HepG2 (cell line): ENCODE measurements at regions not wholly inside any gene's neighbourhood (a gene's known extent, or its start where the extent isn't known, plus 50 kb on each side); places are given as distances from the start of the nearest gene placed in this dataset.

Experiments
- ATAC-seq: fragments of 200-7000 bp; cut with Tn5 transposase; 3 replicates; pipeline ENCODE4 v1.9.1; 2020; ENCODE audit warnings: mild to moderate bottlenecking, moderate library complexity
- BruUV-seq: library from RNA; stranded (reverse); fragments of 400-500 nt; replicated peaks from 2 replicates; lab custom pipeline; 2021; lab: Mats Ljungman, UMichigan
- CTCF ChIA-PET: fragments of 300-600 bp; formaldehyde crosslinking; extraction: SDS; loops from one replicate; lab custom pipeline; 2021; ENCODE audit warnings: low total read pairs, inconsistent platforms, low intra/inter-chr PET ratio; lab: Yijun Ruan, JAX
- POLR2A ChIA-PET: fragments of 350-600 bp; sonication (Branson Sonifier 250); formaldehyde crosslinking; loops from one replicate; lab custom pipeline; 2020; ENCODE audit warnings: antibody characterized with exemption, inconsistent platforms; lab: Yijun Ruan, JAX
- DNase-seq: peaks from one replicate; pipeline ENCODE4 v3.0.0-alpha.2; 2015; ENCODE audit warnings: low spot score
- FAIRE-seq: peaks from 3 replicates; lab custom pipeline; 2011; peaks lifted over from hg19 to GRCh38; lab: Jason Lieb, UNC
- H2AFZ ChIP-seq: one replicate; pipeline ENCODE4 v1.6.1; 2011; ENCODE audit warnings: low read length, inconsistent platforms
- H3K27ac ChIP-seq: fragments of 300-600 bp; 3 replicates; pipeline ENCODE4 v1.8.0; 2011; ENCODE audit warnings: mixed run types, mild to moderate bottlenecking, mixed read lengths, low read length, inconsistent platforms; ENCODE audit not compliant: insufficient read depth; ENCODE audit errors: extremely low read length
- H3K27me3 ChIP-seq, 2 experiments: fragments of 200-600 bp in 1 of 2; 2 replicates in 1 of 2; 3 replicates in 1 of 2; pipeline versions ENCODE4 v1.6.0 to v1.8.0; 2011; ENCODE audit warnings: low read length in 2 of 2, mild to moderate bottlenecking in 2 of 2, moderate library complexity in 2 of 2, inconsistent platforms in 1 of 2; ENCODE audit not compliant: insufficient read depth in 2 of 2, control insufficient read depth in 1 of 2
- H3K36me3 ChIP-seq, 2 experiments: fragments of 200-600 bp in 1 of 2; replicated peaks in 1 of 2; 2 replicates in 1 of 2; 3 replicates in 1 of 2; pipeline versions ENCODE4 v1.5.1 to v1.8.0; 2011; ENCODE audit warnings: low read length in 2 of 2, inconsistent platforms in 1 of 2; ENCODE audit not compliant: insufficient read depth in 2 of 2, control insufficient read depth in 1 of 2
- H3K4me1 ChIP-seq: 2 replicates; pipeline ENCODE4 v1.5.1; 2012; ENCODE audit warnings: low read length, inconsistent platforms; ENCODE audit not compliant: insufficient read depth
- H3K4me2 ChIP-seq: 2 replicates; pipeline ENCODE4 v1.6.0; 2011; ENCODE audit warnings: low read depth, low read length, inconsistent platforms
- H3K4me3 ChIP-seq, 3 experiments: fragments of 200-600 bp in 1 of 3; sonication (generic), shearing (Covaris generic) in 1 of 3; replicated peaks in 1 of 3; 2 replicates each; pipeline ENCODE4 v1.5.1; 2011 to 2016; ENCODE audit warnings: low read length in 3 of 3, inconsistent platforms in 2 of 3, low read depth in 2 of 3, mild to moderate bottlenecking in 2 of 3, control low read depth in 1 of 3, mixed read lengths in 1 of 3; ENCODE audit not compliant: insufficient read depth in 1 of 3
- H3K79me2 ChIP-seq: one replicate; pipeline ENCODE4 v1.6.1; 2011; ENCODE audit warnings: low read length, inconsistent platforms; ENCODE audit not compliant: insufficient read depth
- H3K9ac ChIP-seq: 2 replicates; pipeline ENCODE4 v1.6.0; 2011; ENCODE audit warnings: mild to moderate bottlenecking, low read depth, low read length, inconsistent platforms; ENCODE audit not compliant: insufficient read depth
- H3K9me3 ChIP-seq: 2 replicates; pipeline ENCODE4 v1.5.1; 2012; ENCODE audit warnings: mild to moderate bottlenecking, low read length
- H4K20me1 ChIP-seq: 2 replicates; pipeline ENCODE4 v1.6.0; 2011; ENCODE audit warnings: inconsistent platforms, mild to moderate bottlenecking, low read length, moderate library complexity; ENCODE audit not compliant: insufficient read depth
- HNF4A ChIP-seq: sonication (generic); formaldehyde crosslinking; IDR thresholded peaks from 2 replicates; pipeline ENCODE4 v1.4.0; 2020; ENCODE audit warnings: missing genetic modification reagents
- HOXA5 ChIP-seq: sonication (generic); formaldehyde crosslinking; IDR thresholded peaks from 2 replicates; pipeline ENCODE4 v1.4.0; 2020; ENCODE audit warnings: missing genetic modification reagents
- MXD3 ChIP-seq: IDR thresholded peaks from 2 replicates; pipeline ENCODE4 v1.6.1; 2016; ENCODE audit warnings: mild to moderate bottlenecking, missing biosample characterization, missing genetic modification reagents
- MYC ChIP-seq: sonication (generic); formaldehyde crosslinking; IDR thresholded peaks from 2 replicates; pipeline ENCODE4 v1.9.0; 2021; ENCODE audit warnings: missing genetic modification reagents, borderline replicate concordance
- TRIM22 ChIP-seq: fragments of 450-650 bp; IDR thresholded peaks from 2 replicates; pipeline ENCODE4 v1.6.1; 2017
- ZFP82 ChIP-seq: sonication (generic); formaldehyde crosslinking; IDR thresholded peaks from 2 replicates; pipeline ENCODE4 v1.5.1; 2020; ENCODE audit warnings: mild to moderate bottlenecking, missing genetic modification reagents, borderline replicate concordance
- ZNF761 ChIP-seq: sonication (generic); formaldehyde crosslinking; conservative IDR thresholded peaks from 2 replicates; pipeline ENCODE4 v1.4.0; 2020; ENCODE audit warnings: mild to moderate bottlenecking, missing genetic modification reagents
- WGBS: methylation state at CpG from one replicate; pipeline ENCODE4 v1.1.6; 2017; ENCODE audit warnings: low lambda C conversion rate; 5-methylcytosine and 5-hydroxymethylcytosine counted together
- in situ Hi-C: cut with HindIII; loops from 2 replicates; pipeline ENCODE4 v1.10.0; 2017; ENCODE audit warnings: low pct_unique_long_range_greater_than_20kb; ENCODE audit not compliant: extremely low pct_ligation_motif_present
- intact Hi-C: fragments of 100-400 bp; cut with micrococcal nuclease; formaldehyde crosslinking; loops from one replicate; pipeline ENCODE4 v1.10.0; 2022; ENCODE audit not compliant: unreplicated experiment
- TF ChIP-seq, protein P1 (sequence below): sonication (generic); formaldehyde crosslinking; IDR thresholded peaks from 2 replicates; pipeline ENCODE4 v1.4.0; 2020; ENCODE audit warnings: missing genetic modification reagents

DNA sequence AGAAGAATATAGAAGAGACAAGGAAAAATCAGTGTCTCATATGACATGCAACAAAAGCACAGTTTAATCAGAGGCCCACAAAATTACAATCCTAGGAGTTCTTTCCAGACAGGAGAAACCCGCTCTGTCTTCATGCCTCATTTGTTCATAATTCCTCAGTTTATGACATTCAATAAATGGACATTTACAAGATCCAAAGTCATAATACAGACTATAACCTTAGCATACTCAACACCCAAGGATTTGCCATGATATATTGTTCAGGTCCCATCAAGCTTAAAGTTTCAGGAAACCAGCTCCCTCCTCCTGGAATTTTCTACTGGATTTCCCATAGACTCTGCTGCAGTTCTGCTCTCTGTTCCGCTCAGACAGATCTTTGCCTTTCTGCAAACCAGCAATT is 56.4 kb upstream of the POMP start:
- DNase-seq (no peak), ATAC-seq (no peak)
- Histone ChIP-seq H3K4me2 (no peak overlapping the region), H3K36me3 (no peaks in the 10 kb centered on the region), H3K4me3 (no peak overlapping the region), H3K27me3 (no peaks in the 10 kb centered on the region; a peak in 1 of 5 replicates), H2AFZ (no peak overlapping the region), H4K20me1 (no peaks in the 10 kb centered on the region)
- intact Hi-C loops: no loop called here
- BruUV-seq: no TSS peak
- in situ Hi-C loops: no loop called here
- CTCF ChIA-PET: no interaction called here
- WGBS: 69% methylated on average over 2 of the region's 2 CpGs
- POLR2A ChIA-PET: no interaction called here
- TF ChIP-seq, protein P1, sequence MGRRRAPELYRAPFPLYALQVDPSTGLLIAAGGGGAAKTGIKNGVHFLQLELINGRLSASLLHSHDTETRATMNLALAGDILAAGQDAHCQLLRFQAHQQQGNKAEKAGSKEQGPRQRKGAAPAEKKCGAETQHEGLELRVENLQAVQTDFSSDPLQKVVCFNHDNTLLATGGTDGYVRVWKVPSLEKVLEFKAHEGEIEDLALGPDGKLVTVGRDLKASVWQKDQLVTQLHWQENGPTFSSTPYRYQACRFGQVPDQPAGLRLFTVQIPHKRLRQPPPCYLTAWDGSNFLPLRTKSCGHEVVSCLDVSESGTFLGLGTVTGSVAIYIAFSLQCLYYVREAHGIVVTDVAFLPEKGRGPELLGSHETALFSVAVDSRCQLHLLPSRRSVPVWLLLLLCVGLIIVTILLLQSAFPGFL (CRISPR knock-in tag): no peak
- TF ChIP-seq MYC (CRISPR knock-in tag): no peak
- TF ChIP-seq MXD3 (CRISPR knock-in tag): no peak
- no peak for TF ChIP-seq TRIM22
- no peak for TF ChIP-seq ZNF761
- no peak for TF ChIP-seq HOXA5 (CRISPR knock-in tag)
- TF ChIP-seq ZFP82 (CRISPR knock-in tag): no peak
- no peak for TF ChIP-seq HNF4A (CRISPR knock-in tag)
- TF ChIP-seq, all 625 proteins: peak for 0
- no peak overlapping the region for H3K27ac ChIP-seq
- no peak overlapping the region for H3K9ac ChIP-seq
- no peaks in the 10 kb centered on the region for H3K4me1 ChIP-seq
- no peaks in the 10 kb centered on the region for H3K79me2 ChIP-seq
- FAIRE-seq: no peak
- no peaks in the 10 kb centered on the region for H3K9me3 ChIP-seq
